ENCODE measurements at regions not wholly inside any gene's neighbourhood (a gene's known extent, or its start where the extent isn't known, plus 50 kb on each side); places are given as distances from the start of the nearest gene placed in this dataset.

DNA sequence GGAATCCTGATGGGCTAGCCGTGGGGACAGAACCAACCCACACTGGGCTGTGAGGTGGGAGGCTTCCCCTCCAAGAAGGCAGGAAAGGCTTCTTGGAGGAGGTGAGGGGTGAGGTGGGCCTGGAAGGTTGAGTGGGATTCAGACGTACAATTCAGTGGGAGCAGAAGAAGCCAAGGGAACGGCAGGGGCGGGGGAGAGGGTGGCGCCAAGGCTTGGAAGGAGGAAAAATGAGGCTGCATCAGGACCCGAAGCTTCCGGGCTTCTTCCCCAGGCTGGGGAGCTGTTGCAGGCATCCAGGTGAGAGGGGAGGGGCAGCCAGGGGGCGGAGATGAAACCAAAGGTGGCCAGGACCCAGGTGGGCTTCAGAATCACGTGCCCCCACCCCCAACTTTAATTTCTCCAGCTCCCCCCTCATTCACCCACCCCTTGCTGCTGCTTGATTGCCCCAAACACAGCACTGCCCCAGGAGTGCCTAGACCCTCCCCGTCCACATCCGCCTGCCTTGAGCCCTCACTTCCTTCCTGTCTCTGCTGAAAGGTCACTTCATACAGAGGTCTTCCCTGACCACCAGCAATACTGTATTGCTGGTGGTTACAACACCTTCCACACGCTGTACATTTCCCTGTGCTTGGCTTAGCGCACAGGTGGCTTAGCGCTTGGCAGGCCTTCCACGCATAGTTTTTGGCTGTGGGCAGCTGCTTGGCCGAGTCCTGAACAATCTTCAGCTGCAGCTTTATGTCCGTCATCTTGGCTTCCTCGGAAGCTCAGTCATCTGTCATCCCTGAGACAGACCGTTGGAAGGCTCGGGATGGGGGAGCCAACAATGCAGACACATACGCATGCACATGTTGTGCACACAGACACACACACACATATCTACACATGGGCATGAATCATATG lies 193.5 kb downstream of the RGS3 start:
- FAIRE-seq (no peak), DNase-seq (ENCODE audit: low read depth) (no peak)
- Histone ChIP-seq H3K27me3 (ENCODE audit: insufficient read depth, low read length) (peaks cover 6% of the 10 kb centered on the region), H3K9ac (ENCODE audit: low read length) (no peak overlapping the region), H3K9me3 (ENCODE audit: insufficient read depth, low read depth, low read length) (no peaks in the 10 kb centered on the region), H3K27ac (ENCODE audit: low read depth, low read length) (no peak overlapping the region), H3K4me1 (ENCODE audit: insufficient read depth, low read length) (peaks cover 19% of the 10 kb centered on the region), H2AFZ (ENCODE audit: low read depth, low read length) (no peak overlapping the region), H3K4me3 (ENCODE audit: insufficient read depth, low read depth, low read length) (no peak overlapping the region), H3K4me2 (ENCODE audit: low read length) (no peak overlapping the region), H3K79me2 (ENCODE audit: insufficient read depth, low read length) (no peaks in the 10 kb centered on the region), H3K36me3 (ENCODE audit: insufficient read depth, low read length) (no peaks in the 10 kb centered on the region), H4K20me1 (ENCODE audit: insufficient read depth, low read length) (no peaks in the 10 kb centered on the region)
- Mint-ChIP-seq H3K4me1 (ENCODE audit: low read depth, unreplicated experiment) (peaks cover 13% of the 10 kb centered on the region), H3K4me3 (ENCODE audit: unreplicated experiment) (no peak overlapping the region), H3K36me3 (ENCODE audit: low read depth, unreplicated experiment) (no peaks in the 10 kb centered on the region), H3K9me3 (ENCODE audit: unreplicated experiment) (no peaks in the 10 kb centered on the region), H3K27ac (ENCODE audit: unreplicated experiment) (peak overlapping the region; percentile 15), H3K27me3 (ENCODE audit: low read depth, unreplicated experiment) (peaks cover 3% of the 10 kb centered on the region)
- TF ChIP-seq, protein P1, sequence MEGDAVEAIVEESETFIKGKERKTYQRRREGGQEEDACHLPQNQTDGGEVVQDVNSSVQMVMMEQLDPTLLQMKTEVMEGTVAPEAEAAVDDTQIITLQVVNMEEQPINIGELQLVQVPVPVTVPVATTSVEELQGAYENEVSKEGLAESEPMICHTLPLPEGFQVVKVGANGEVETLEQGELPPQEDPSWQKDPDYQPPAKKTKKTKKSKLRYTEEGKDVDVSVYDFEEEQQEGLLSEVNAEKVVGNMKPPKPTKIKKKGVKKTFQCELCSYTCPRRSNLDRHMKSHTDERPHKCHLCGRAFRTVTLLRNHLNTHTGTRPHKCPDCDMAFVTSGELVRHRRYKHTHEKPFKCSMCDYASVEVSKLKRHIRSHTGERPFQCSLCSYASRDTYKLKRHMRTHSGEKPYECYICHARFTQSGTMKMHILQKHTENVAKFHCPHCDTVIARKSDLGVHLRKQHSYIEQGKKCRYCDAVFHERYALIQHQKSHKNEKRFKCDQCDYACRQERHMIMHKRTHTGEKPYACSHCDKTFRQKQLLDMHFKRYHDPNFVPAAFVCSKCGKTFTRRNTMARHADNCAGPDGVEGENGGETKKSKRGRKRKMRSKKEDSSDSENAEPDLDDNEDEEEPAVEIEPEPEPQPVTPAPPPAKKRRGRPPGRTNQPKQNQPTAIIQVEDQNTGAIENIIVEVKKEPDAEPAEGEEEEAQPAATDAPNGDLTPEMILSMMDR (IDR thresholded peaks at IDR 0.05; ENCODE audit: insufficient read depth, low read depth, low read length) = no peak
- no peak for TF ChIP-seq EZH2 (IDR thresholded peaks at IDR 0.05; ENCODE audit: insufficient read depth, low read length)

DNA sequence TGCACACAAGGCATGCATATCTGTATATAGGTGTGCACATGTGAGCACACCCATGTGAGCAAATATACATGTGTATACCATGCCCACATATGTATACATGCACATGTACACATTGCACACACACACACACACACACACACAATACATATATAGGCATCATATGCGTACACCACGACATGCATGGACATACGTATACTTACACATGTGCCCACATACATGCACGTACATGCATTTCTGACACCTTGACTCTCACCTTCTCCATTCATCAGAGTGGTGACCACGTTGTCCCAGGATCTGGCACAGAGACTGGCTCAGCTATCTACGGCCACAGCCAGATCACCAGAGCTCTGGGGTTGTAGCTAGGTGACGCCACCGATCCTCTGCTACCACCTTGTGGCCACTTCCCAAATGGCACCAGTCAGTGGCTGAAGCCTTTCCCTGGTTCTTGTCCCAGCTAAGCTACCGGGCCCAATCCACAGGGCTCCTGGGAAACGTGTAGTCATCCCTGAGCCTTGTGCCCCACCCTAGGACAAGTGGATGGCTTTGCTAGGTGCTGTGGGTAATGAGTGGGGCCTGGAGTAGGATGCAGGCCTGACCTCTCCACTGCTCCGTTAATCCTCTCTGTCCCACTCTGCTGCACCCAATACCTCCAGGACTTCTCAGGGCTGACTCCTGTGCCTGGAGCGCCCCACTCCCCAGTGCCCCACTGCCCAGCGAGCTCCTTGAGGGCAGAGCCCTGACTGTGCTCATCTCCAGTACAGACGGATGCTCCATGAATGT lies 194.4 kb downstream of the RGS3 start:
- peaks cover 13% of the 10 kb centered on the region for H3K4me1 Mint-ChIP-seq (ENCODE audit: low read depth, unreplicated experiment)
- H3K36me3 Mint-ChIP-seq (ENCODE audit: low read depth, unreplicated experiment) = no peaks in the 10 kb centered on the region
- Histone ChIP-seq H3K4me2 (ENCODE audit: low read length) (no peak overlapping the region), H3K4me1 (ENCODE audit: insufficient read depth, low read length) (peaks cover 15% of the 10 kb centered on the region), H4K20me1 (ENCODE audit: insufficient read depth, low read length) (no peaks in the 10 kb centered on the region), H3K4me3 (ENCODE audit: insufficient read depth, low read depth, low read length) (no peak overlapping the region), H3K36me3 (ENCODE audit: insufficient read depth, low read length) (no peaks in the 10 kb centered on the region), H3K27me3 (ENCODE audit: insufficient read depth, low read length) (peaks cover 6% of the 10 kb centered on the region), H3K9me3 (ENCODE audit: insufficient read depth, low read depth, low read length) (no peaks in the 10 kb centered on the region), H2AFZ (ENCODE audit: low read depth, low read length) (no peak overlapping the region), H3K9ac (ENCODE audit: low read length) (peak overlapping the region; percentile 19), H3K27ac (ENCODE audit: low read depth, low read length) (no peak overlapping the region), H3K79me2 (ENCODE audit: insufficient read depth, low read length) (no peaks in the 10 kb centered on the region)
- FAIRE-seq (peak; percentile 41), DNase-seq (ENCODE audit: low read depth) (peak; percentile 51)
- TF ChIP-seq EZH2 (IDR thresholded peaks at IDR 0.05; ENCODE audit: insufficient read depth, low read length) = no peak
- TF ChIP-seq, protein P1 (IDR thresholded peaks at IDR 0.05; ENCODE audit: insufficient read depth, low read depth, low read length) = peak; percentile 98
- peaks cover 3% of the 10 kb centered on the region for H3K27me3 Mint-ChIP-seq (ENCODE audit: low read depth, unreplicated experiment)
- H3K4me3 Mint-ChIP-seq (ENCODE audit: unreplicated experiment) = no peak overlapping the region
- H3K27ac Mint-ChIP-seq (ENCODE audit: unreplicated experiment) = no peak overlapping the region
- H3K9me3 Mint-ChIP-seq (ENCODE audit: unreplicated experiment) = no peaks in the 10 kb centered on the region

Measured in astrocyte (in vitro differentiated cells and primary cell).